ENCODE measurements at regions not wholly inside any gene's neighbourhood (a gene's known extent, or its start where the extent isn't known, plus 50 kb on each side); places are given as distances from the start of the nearest gene placed in this dataset.

GRCh38 chr6:23179994-23180393 lies 610.6 kb downstream of the HDGFL1 start:
- Histone ChIP-seq H3K27me3 (no peaks in the 10 kb centered on the region), H3K9me3 (replicated peaks in 1 of 3) (no peaks in the 10 kb centered on the region), H3K27ac (no peak overlapping the region), H3K4me1 (replicated peaks in 1 of 2) (no peaks in the 10 kb centered on the region), H3K4me3 (no peak overlapping the region), H3K36me3 (replicated peaks in 1 of 2) (no peaks in the 10 kb centered on the region)
- 73 to 80% (median 78%) methylated on average over 4 of the region's 4 CpGs for WGBS, 4 donors
- no peak for DNase-seq
- no peak for TF ChIP-seq CTCF (IDR thresholded peaks at IDR 0.05)
- no peak for TF ChIP-seq POLR2A (IDR thresholded peaks at IDR 0.05)
- intact Hi-C loops (cut with DNase I): no loop called here

- Histone ChIP-seq H3K36me3 (replicated peaks in 1 of 2) (no peaks in the 10 kb centered on the region), H3K4me1 (replicated peaks in 1 of 2) (no peaks in the 10 kb centered on the region), H3K27me3 (no peaks in the 10 kb centered on the region), H3K4me3 (no peak overlapping the region), H3K27ac (no peak overlapping the region), H3K9me3 (replicated peaks in 1 of 3) (no peaks in the 10 kb centered on the region)
- intact Hi-C loops (cut with DNase I): no loop called here
- TF ChIP-seq CTCF (IDR thresholded peaks at IDR 0.05) (no peak), POLR2A (IDR thresholded peaks at IDR 0.05) (no peak)
- 30 to 47% (median 38%) methylated on average over 12 of the region's 12 CpGs for WGBS, 4 donors
- DNase-seq: peak; percentile 36 to 87 (median 46)
Observed at GRCh38 chr6:23180504-23181293, 611.3 kb downstream of the HDGFL1 start.

DNA sequence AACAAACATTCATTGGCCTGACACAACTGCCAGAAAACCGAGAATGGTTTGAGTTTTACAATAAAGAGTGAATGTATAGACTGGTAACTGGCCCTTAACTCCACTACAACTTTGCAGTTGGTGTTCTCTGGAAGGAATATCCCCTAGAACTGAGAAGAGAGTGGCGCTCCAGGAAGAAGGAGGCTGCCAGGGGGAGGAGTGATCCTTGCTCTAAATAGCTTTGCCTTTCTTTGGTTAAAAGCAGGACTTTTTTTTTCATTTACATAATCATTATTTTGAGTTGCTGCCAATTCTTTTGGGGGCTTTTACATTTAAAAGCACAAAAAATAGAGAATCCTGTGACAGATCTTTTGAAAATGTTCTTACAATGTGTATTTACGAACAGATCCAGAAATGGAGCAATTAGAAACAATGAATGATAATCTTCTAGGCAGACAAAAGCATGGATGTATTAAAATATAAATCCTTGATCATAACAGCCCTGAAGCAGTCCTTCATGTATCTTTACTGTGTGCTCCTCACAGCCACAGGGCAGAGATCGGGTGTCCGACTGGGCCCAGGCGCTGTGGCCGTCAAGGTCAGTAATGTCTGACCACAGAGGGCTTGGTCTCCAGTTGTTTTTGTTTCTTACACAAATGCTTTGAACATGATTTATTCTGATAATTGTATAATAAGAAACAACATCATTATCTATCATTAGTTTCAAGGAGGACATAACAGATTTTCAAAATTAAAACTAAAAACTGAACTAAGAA lies 612.2 kb downstream of the HDGFL1 start:
- Histone ChIP-seq H3K36me3 (replicated peaks in 1 of 2) (no peaks in the 10 kb centered on the region), H3K4me1 (replicated peaks in 1 of 2) (no peaks in the 10 kb centered on the region), H3K9me3 (replicated peaks in 1 of 3) (no peaks in the 10 kb centered on the region), H3K4me3 (no peak overlapping the region), H3K27ac (peak overlapping the region in 1 of 5 donors; percentile 28), H3K27me3 (no peaks in the 10 kb centered on the region)
- 82 to 88% (median 85%) methylated on average over 7 of the region's 7 CpGs for WGBS, 4 donors
- DNase-seq: no peak
- TF ChIP-seq CTCF (IDR thresholded peaks at IDR 0.05) (no peak), POLR2A (IDR thresholded peaks at IDR 0.05) (no peak)
- intact Hi-C loops (cut with DNase I): no loop called here

DNA sequence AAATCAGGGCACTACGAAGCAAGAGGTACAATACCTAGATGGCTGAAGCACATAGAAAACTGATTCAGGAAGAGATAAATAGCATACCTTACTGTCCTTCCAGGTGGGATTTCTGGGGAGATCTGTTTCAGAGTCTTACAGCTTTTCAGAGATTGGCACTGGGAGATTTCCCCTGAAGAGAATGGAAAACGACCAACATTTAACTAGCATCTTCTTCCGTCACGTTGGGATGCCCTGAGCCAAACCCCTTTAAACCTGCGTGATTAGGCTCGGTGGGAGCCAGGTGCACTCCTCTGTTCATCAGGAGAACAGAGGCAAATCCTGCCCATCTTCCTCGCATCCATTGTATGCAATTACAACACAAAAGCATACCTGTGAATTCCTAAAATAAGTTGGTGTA lies 614.5 kb downstream of the HDGFL1 start:
- DNase-seq: no peak
- no peaks in the 10 kb centered on the region for H3K4me1 ChIP-seq (replicated peaks in 1 of 2)
- WGBS, 4 donors: 77 to 86% (median 80%) methylated on average over 7 of the region's 7 CpGs
- H3K9me3 ChIP-seq (replicated peaks in 1 of 3): no peaks in the 10 kb centered on the region
- intact Hi-C loops (cut with DNase I): no loop called here
- no peak overlapping the region for H3K4me3 ChIP-seq
- H3K36me3 ChIP-seq (replicated peaks in 1 of 2): no peaks in the 10 kb centered on the region
- H3K27ac ChIP-seq: no peak overlapping the region
- no peaks in the 10 kb centered on the region for H3K27me3 ChIP-seq
- no peak for TF ChIP-seq POLR2A (IDR thresholded peaks at IDR 0.05)
- TF ChIP-seq CTCF (IDR thresholded peaks at IDR 0.05): no peak
